GM10266 (cell line): ENCODE measurements at regions not wholly inside any gene's neighbourhood (a gene's known extent, or its start where the extent isn't known, plus 50 kb on each side); places are given as distances from the start of the nearest gene placed in this dataset.

Experiments used
- DNase-seq: peaks from one replicate; pipeline ENCODE4 v3.0.0; 2012; ENCODE audit errors: extremely low spot score
- TF ChIP-seq, protein P1 (sequence below): IDR thresholded peaks from 2 replicates; pipeline ENCODE4 v1.5.1; 2012; ENCODE audit warnings: mild to moderate bottlenecking, low read depth; ENCODE audit not compliant: control insufficient read depth, insufficient read depth; ENCODE audit errors: missing control alignments

DNA sequence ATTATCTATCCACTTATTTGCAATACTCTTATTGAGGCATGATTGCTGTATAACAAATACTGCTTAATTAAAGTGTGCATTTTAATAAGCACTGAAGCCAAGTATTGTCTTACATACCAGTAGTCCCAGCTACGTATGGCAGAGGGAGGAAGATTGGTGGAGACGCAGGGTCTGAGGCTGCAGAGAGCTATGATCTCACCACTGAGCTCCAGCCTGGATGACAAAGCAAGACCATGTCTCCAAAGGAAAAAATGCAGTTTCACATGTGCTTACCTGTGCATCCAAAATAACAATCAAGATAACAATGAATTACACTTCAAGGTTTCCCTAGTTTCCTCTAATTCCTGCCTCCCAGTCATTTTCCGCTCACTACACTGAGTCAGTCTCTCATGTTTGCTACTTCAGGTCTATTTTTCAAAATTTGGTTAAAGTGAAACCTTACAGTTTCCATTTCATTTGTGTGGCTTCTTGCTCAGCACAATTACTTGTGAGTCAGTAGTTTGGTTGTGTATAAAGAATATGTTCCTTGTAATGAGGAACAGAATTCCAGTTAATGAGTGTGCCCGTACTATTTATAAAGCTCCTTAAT is 1250.1 kb downstream of the TMEM121 start:
- DNase-seq = no peak

DNA sequence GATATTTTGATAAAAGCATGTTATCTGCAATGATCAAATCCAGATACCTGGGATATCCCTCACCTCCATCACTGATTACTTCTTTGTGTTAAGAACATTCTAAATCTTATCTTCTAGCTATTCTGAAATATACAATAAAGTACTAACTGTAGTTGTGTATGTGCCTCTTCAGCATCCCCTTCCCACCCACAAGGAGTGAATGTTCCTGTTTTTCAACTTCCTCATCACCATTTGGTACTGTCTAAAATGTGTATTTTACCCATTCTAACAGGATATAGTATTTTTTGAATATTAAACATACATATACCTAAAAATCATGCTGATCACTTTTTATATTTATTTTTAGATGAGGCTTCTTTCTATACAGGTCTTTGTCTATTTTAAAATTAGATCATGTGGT is 1252.6 kb downstream of the TMEM121 start:
- no peak for DNase-seq
- TF ChIP-seq, protein P1, sequence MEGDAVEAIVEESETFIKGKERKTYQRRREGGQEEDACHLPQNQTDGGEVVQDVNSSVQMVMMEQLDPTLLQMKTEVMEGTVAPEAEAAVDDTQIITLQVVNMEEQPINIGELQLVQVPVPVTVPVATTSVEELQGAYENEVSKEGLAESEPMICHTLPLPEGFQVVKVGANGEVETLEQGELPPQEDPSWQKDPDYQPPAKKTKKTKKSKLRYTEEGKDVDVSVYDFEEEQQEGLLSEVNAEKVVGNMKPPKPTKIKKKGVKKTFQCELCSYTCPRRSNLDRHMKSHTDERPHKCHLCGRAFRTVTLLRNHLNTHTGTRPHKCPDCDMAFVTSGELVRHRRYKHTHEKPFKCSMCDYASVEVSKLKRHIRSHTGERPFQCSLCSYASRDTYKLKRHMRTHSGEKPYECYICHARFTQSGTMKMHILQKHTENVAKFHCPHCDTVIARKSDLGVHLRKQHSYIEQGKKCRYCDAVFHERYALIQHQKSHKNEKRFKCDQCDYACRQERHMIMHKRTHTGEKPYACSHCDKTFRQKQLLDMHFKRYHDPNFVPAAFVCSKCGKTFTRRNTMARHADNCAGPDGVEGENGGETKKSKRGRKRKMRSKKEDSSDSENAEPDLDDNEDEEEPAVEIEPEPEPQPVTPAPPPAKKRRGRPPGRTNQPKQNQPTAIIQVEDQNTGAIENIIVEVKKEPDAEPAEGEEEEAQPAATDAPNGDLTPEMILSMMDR = no peak

More for the DNA sequence above, 1250.1 kb downstream of the TMEM121 start:
- TF ChIP-seq, protein P1 = no peak

DNA sequence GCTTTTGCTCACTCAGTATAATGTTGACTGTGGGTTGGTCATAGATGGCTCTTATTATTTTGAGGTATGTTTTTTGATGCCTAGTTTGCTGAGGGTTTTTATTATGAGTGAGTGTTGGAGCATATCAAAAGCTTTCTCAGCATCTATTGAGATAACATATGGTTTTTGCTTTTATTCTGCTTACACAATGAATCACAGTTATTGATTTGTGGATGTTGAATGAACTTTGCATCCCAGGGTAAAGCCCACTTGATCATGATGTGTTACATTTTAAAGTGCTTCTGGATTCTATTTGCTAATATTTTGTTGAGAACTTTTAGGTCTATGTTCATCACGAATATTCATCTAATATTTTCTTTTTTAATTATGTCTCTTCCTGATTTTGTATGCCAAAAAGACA is 1260.3 kb downstream of the TMEM121 start:
- TF ChIP-seq, protein P1 = no peak
- no peak for DNase-seq

DNA sequence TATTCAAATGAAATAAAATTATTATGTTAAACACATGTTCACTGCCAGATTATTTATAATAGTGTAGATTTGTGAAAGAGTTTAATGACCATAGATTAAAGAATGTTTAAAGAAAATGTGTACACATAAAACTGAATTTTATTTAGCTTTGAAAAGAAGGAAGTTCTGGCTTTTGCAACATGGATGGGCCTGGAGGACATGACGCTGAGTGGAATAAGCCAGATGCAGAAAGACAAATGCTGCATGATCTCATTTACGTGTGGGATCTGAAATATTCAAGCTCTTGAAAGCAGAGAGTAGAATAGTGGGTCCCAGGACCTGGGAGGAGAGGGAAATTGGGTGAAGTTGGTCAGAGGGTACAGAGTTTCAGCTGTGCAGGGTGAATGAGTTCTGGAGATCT is 1261.2 kb downstream of the TMEM121 start:
- no peak for DNase-seq
- TF ChIP-seq, protein P1 = no peak

DNA sequence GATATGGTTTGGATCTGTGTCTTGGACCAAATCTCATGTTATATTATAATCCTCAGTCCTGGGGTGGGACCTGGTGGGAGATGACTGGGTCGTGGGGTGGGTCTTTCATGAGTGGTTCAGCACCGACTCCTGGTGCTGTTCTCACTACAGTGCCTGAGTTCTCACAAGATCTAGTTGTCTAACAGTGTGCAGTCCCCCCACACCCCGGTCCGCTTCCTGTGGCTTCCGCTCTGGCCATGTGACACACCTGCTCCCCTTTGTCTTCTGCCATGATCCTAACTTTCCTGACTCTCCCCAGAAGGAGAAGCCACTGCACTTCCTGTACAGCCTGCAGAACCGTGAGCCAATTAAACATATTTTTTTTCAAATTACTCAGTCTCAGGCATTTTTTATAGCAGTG is 1262.2 kb downstream of the TMEM121 start:
- TF ChIP-seq, protein P1 = no peak
- DNase-seq = no peak

DNA sequence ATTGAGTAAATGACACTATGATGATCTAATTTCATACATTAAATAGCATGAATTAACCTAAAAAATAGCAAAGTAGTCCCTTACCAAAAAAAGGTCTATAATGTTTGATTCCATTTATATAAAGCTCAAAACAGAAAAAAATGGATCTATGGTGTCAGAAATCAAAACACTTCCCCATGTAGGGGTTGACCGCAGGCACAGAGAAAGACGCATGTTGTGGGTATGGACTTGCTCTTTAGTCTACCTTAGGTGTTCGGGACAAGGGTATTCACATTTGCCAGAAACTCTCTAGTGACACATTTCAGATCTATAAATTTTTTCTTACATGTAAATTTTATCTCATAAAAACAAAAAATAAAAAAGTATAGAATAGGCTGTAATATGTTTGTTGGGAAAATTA is 1262.9 kb downstream of the TMEM121 start:
- TF ChIP-seq, protein P1 = no peak
- no peak for DNase-seq

DNA sequence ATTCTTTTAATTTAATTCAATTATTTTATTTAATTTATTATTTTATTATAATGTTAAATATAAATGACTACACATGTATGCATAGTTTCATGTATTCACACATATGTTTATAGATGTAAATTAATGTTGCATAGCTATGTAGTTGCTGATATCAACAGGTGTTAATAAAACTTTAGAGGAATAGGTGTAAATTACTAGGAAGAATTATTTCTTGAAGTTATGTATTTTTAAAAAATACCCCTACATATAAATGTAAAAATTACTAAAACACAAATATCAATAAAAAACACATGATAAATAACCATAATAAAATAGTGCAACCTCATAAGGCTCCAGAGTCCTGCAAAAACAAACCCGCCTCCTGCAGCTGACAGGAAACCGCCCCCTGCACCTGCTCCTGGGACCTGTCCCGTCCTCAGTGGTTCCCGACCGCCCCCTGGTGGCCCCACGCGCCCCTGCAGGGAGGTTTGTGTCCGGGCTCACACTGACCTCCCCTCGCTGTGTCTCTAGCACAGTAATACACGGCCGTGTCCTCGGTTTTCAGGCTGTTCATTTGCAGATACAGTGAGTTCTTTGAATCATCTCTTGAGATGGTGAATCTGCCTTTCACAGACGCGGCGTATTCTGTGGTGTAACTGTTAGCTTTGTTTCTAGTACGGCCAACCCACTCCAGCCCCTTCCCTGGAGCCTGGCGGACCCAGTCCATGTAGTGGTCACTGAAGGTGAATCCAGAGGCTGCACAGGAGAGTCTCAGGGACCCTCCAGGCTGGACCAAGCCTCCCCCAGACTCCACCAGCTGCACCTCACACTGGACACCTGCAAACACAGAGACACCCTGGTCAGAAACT is 1264.0 kb downstream of the TMEM121 start:
- TF ChIP-seq, protein P1 = peak; percentile 87
- DNase-seq = peak; percentile 73
